Type B pancreatic cell (in vitro differentiated cells): ENCODE measurements at regions not wholly inside any gene's neighbourhood (a gene's known extent, or its start where the extent isn't known, plus 50 kb on each side); places are given as distances from the start of the nearest gene placed in this dataset.

Experiments
- DNase-seq: peaks from one replicate; pipeline ENCODE4 v3.0.0; 2021; ENCODE audit warnings: mixed read lengths; ENCODE audit not compliant: unreplicated experiment; ENCODE audit errors: extremely low spot score
- H3K27ac Mint-ChIP-seq: 2 replicates; pipeline ENCODE4 v1.8.0; 2021; ENCODE audit warnings: mild to moderate bottlenecking, mixed read lengths
- H3K27me3 Mint-ChIP-seq: 2 replicates; pipeline ENCODE4 v1.8.0; 2021; ENCODE audit warnings: mixed read lengths
- H3K36me3 Mint-ChIP-seq: 2 replicates; pipeline ENCODE4 v1.8.0; 2021; ENCODE audit warnings: mixed read lengths
- H3K4me1 Mint-ChIP-seq: one replicate; pipeline ENCODE4 v1.8.0; 2021; ENCODE audit warnings: mixed read lengths; ENCODE audit not compliant: unreplicated experiment
- H3K4me3 Mint-ChIP-seq: 2 replicates; pipeline ENCODE4 v1.8.0; 2021; ENCODE audit warnings: mild to moderate bottlenecking, mixed read lengths
- H3K9me3 Mint-ChIP-seq: 2 replicates; pipeline ENCODE4 v1.8.0; 2021; ENCODE audit warnings: mixed read lengths
- TF ChIP-seq, protein P1 (sequence below): fragments of 200-600 bp; sonication (generic); conservative IDR thresholded peaks from 2 replicates; pipeline ENCODE4 v1.5.0; 2021; ENCODE audit warnings: antibody characterized with exemption, mild to moderate bottlenecking

DNA sequence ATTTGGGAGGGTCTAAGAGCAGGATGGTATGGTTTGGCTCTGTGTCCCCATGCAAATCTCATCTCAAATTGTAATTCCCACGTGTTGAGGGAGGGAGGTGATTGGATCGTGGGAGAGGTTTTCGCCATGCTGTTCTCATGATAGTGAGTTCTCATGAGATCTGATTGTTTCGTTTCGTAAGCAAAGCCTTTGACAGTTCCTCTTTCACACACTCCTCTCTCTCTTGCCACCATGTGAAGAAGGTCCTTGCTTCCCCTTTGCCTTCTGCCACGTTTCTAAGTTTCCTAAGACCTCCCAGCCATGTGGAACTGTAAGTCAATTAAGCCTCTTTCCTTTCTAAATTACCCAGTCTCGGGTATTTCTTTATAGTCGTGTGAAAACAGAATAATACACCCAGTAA, 553.7 kb downstream of the TAFA4 start:
- H3K4me3 Mint-ChIP-seq, result no peak overlapping the region
- no peak for DNase-seq

DNA sequence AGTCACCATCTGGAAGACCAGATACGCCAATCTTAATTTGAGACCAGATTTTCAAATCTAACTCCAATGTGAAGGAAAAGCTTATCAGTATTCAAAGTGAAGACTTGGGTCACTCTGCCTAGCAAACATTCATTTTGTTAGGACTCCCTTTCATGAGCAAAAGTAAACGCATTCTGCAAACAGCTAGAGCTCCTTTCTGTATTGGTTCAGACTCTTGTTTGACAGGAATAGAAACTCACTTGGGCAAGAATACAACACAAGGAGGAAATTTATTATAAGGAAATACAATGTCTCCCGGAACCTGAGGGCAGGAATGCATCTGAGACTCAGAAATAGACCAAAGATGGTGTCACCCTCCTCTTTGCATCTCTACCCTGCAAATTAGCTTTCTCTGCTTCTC, 558.6 kb downstream of the TAFA4 start:
- no peak overlapping the region for H3K4me3 Mint-ChIP-seq
- H3K4me1 Mint-ChIP-seq, result peaks cover 11% of the 10 kb centered on the region
- H3K36me3 Mint-ChIP-seq, result no peaks in the 10 kb centered on the region
- TF ChIP-seq, protein P1, sequence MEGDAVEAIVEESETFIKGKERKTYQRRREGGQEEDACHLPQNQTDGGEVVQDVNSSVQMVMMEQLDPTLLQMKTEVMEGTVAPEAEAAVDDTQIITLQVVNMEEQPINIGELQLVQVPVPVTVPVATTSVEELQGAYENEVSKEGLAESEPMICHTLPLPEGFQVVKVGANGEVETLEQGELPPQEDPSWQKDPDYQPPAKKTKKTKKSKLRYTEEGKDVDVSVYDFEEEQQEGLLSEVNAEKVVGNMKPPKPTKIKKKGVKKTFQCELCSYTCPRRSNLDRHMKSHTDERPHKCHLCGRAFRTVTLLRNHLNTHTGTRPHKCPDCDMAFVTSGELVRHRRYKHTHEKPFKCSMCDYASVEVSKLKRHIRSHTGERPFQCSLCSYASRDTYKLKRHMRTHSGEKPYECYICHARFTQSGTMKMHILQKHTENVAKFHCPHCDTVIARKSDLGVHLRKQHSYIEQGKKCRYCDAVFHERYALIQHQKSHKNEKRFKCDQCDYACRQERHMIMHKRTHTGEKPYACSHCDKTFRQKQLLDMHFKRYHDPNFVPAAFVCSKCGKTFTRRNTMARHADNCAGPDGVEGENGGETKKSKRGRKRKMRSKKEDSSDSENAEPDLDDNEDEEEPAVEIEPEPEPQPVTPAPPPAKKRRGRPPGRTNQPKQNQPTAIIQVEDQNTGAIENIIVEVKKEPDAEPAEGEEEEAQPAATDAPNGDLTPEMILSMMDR, result no peak
- DNase-seq, result no peak
- H3K9me3 Mint-ChIP-seq, result no peaks in the 10 kb centered on the region
- no peaks in the 10 kb centered on the region for H3K27me3 Mint-ChIP-seq
- H3K27ac Mint-ChIP-seq, result no peak overlapping the region

More for the DNA sequence above, 553.7 kb downstream of the TAFA4 start:
- no peaks in the 10 kb centered on the region for H3K27me3 Mint-ChIP-seq
- H3K4me1 Mint-ChIP-seq, result peaks cover 8% of the 10 kb centered on the region
- TF ChIP-seq, protein P1, result no peak
- no peaks in the 10 kb centered on the region for H3K36me3 Mint-ChIP-seq
- H3K9me3 Mint-ChIP-seq, result no peaks in the 10 kb centered on the region
- no peak overlapping the region for H3K27ac Mint-ChIP-seq

DNA sequence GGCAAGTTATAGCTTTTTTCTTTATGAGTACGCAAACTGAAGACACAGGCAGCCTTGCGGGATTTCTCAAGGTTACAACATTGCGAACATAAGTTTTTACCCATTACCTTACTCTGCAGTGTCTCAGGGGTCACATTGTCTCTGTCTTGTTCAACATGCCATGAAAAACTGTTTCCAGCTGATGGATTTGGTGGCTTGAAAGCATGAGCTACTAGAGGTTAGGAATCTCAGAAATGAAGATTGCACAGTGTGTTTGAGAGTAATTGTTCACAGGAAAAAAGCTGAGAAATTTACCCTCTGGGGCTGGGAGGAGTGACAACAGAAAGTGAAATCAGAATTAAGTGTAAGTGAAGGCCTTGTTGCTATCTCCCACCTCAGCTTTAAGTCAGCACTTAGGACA, 568.6 kb downstream of the TAFA4 start:
- Mint-ChIP-seq H3K4me3 (no peak overlapping the region), H3K36me3 (no peaks in the 10 kb centered on the region)
- DNase-seq, result no peak

DNA sequence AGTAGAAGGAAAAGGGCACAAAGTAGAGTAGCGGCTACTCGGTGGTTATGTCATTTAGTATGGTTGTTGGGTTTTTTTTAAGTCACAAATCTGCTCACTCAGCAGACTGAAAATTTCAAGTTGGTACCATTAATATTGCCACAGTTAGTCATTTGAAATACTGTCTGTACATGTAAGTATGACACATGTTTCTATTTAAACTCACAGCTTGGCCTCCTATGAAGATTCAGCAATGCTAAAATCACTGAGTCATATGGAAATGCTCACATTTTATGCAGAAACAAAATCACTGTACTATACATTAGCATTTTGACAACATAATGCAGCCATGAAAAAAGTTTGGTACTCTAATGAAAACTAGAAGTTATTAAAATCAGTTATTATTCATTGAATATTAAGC, 571.9 kb downstream of the TAFA4 start:
- no peak overlapping the region for H3K4me3 Mint-ChIP-seq
- TF ChIP-seq, protein P1, result no peak
- peaks cover 8% of the 10 kb centered on the region for H3K4me1 Mint-ChIP-seq
- DNase-seq, result no peak
- H3K27me3 Mint-ChIP-seq, result peaks cover 10% of the 10 kb centered on the region
- H3K36me3 Mint-ChIP-seq, result no peaks in the 10 kb centered on the region
- H3K9me3 Mint-ChIP-seq, result no peaks in the 10 kb centered on the region
- H3K27ac Mint-ChIP-seq, result no peak overlapping the region

More for the DNA sequence above, 568.6 kb downstream of the TAFA4 start:
- no peak overlapping the region for H3K27ac Mint-ChIP-seq
- peaks cover 8% of the 10 kb centered on the region for H3K4me1 Mint-ChIP-seq
- TF ChIP-seq, protein P1, result no peak
- peaks cover 6% of the 10 kb centered on the region for H3K27me3 Mint-ChIP-seq
- H3K9me3 Mint-ChIP-seq, result no peaks in the 10 kb centered on the region

DNA sequence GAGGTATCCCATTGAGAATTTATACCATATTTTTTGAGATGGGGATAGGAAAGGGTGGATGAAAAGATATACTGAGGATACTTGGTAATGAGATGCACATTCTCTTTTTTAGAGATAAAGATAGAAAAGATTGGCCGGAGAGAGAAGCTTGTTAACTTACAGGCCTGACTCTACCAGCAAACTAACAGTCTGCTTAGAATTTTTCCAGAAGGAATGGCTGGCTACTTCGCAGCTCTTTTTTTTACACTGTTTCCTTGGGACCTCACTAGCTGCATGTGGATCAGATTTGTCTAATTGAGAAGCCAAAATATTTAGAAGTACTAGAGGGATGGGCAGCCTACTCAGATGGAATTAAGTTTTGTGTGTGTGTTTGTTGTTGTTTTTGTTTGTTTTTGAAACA, 586.6 kb downstream of the TAFA4 start:
- TF ChIP-seq, protein P1, result no peak
- H3K9me3 Mint-ChIP-seq, result peaks cover 6% of the 10 kb centered on the region
- H3K27me3 Mint-ChIP-seq, result peaks cover 14% of the 10 kb centered on the region
- H3K4me1 Mint-ChIP-seq, result peaks cover 10% of the 10 kb centered on the region
- no peak for DNase-seq
- no peaks in the 10 kb centered on the region for H3K36me3 Mint-ChIP-seq
- no peak overlapping the region for H3K4me3 Mint-ChIP-seq
- no peak overlapping the region for H3K27ac Mint-ChIP-seq

DNA sequence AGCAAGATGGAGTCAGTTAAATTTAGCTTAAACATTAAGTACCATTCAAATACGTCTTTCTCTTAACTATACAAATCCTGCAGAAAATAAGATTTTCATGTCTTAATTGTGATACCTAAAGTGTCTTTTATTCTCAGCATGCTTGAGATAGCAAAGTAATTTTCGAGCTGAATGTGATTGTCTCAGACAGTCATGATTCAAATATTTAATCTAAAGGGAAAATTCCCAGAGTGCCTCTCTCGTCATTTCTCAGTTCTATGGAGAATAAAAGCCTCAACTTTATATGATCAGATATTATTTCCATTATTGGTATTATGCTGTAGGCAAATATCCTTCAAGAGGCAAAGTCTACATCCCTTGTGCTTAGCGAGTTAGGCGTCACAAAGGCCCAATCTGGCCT, 589.9 kb downstream of the TAFA4 start:
- Mint-ChIP-seq H3K27ac (no peak overlapping the region), H3K36me3 (no peaks in the 10 kb centered on the region), H3K9me3 (peaks cover 6% of the 10 kb centered on the region)

More for the DNA sequence above, 589.9 kb downstream of the TAFA4 start:
- H3K27me3 Mint-ChIP-seq, result peaks cover 11% of the 10 kb centered on the region
- DNase-seq, result no peak
- TF ChIP-seq, protein P1, result no peak
- no peaks in the 10 kb centered on the region for H3K4me1 Mint-ChIP-seq
- H3K4me3 Mint-ChIP-seq, result no peak overlapping the region
